SK-N-SH treated with all-trans-retinoic acid at 6 μM for 48 hours (cell line): ENCODE measurements at regions not wholly inside any gene's neighbourhood (a gene's known extent, or its start where the extent isn't known, plus 50 kb on each side); places are given as distances from the start of the nearest gene placed in this dataset.

Experiments used
- ATAC-seq: fragments of 200-7000 bp; cut with Tn5 transposase; 3 replicates; pipeline ENCODE4 v1.9.1; 2020; ENCODE audit warnings: mild to moderate bottlenecking, moderate library complexity
- ARNTL ChIP-seq: fragments of 450-650 bp; formaldehyde crosslinking; IDR thresholded peaks from 2 replicates; pipeline ENCODE4 v1.5.0; 2020; ENCODE audit warnings: low read depth, mild to moderate bottlenecking, moderate library complexity, borderline replicate concordance
- CSDC2 ChIP-seq: fragments of 250-450 bp; sonication (Bioruptor Pico); IDR thresholded peaks from 2 replicates; pipeline ENCODE4 v1.5.0; 2020; ENCODE audit warnings: mild to moderate bottlenecking, moderate library complexity
- GLIS3 ChIP-seq: fragments of 250-450 bp; sonication (Bioruptor Pico); IDR thresholded peaks from 2 replicates; pipeline ENCODE4 v1.5.0; 2020; ENCODE audit warnings: mild to moderate bottlenecking, moderate library complexity
- ISL1 ChIP-seq: fragments of 250-450 bp; sonication (Bioruptor Pico); IDR thresholded peaks from 2 replicates; pipeline ENCODE4 v2.1.2; 2022; ENCODE audit warnings: mild to moderate bottlenecking, moderate library complexity
- OSR1 ChIP-seq: fragments of 250-450 bp; sonication (Bioruptor Pico); IDR thresholded peaks from 2 replicates; pipeline ENCODE4 v1.8.0; 2022; ENCODE audit warnings: moderate library complexity, mild to moderate bottlenecking, inconsistent platforms
- PPARA ChIP-seq: fragments of 250-450 bp; sonication (Bioruptor Pico); IDR thresholded peaks from 2 replicates; pipeline ENCODE4 v1.5.0; 2020; ENCODE audit warnings: mild to moderate bottlenecking, borderline replicate concordance
- RARB ChIP-seq: fragments of 250-450 bp; sonication (Bioruptor Pico); IDR thresholded peaks from 2 replicates; pipeline ENCODE4 v1.8.0; 2021; ENCODE audit warnings: mild to moderate bottlenecking, moderate library complexity
- SNAI2 ChIP-seq: fragments of 250-450 bp; sonication (Bioruptor Pico); IDR thresholded peaks from 2 replicates; pipeline ENCODE4 v1.5.0; 2020; ENCODE audit warnings: mild to moderate bottlenecking, moderate library complexity
- ZFP3 ChIP-seq: fragments of 250-450 bp; sonication (Bioruptor Pico); IDR thresholded peaks from 2 replicates; pipeline ENCODE4 v1.5.0; 2020; ENCODE audit warnings: mild to moderate bottlenecking, moderate library complexity
- ZFP30 ChIP-seq: fragments of 450-650 bp; formaldehyde crosslinking; IDR thresholded peaks from 2 replicates; pipeline ENCODE4 v1.5.0; 2022; ENCODE audit warnings: mild to moderate bottlenecking, moderate library complexity
- ZNF565 ChIP-seq: fragments of 450-650 bp; formaldehyde crosslinking; conservative IDR thresholded peaks from 2 replicates; pipeline ENCODE4 v1.5.0; 2020; ENCODE audit warnings: low read depth, mild to moderate bottlenecking, moderate library complexity
- ZNF70 ChIP-seq: fragments of 450-650 bp; formaldehyde crosslinking; IDR thresholded peaks from 2 replicates; pipeline ENCODE4 v1.5.0; 2020; ENCODE audit warnings: mild to moderate bottlenecking, moderate library complexity
- TF ChIP-seq, protein P1 (sequence below): fragments of 250-450 bp; sonication (Bioruptor Pico); IDR thresholded peaks from 2 replicates; pipeline ENCODE4 v1.5.0; 2020; ENCODE audit warnings: mild to moderate bottlenecking, moderate library complexity
- TF ChIP-seq, protein P2 (sequence below): fragments of 250-450 bp; sonication (Bioruptor Pico); IDR thresholded peaks from 2 replicates; pipeline ENCODE4 v1.5.1; 2021; ENCODE audit warnings: mild to moderate bottlenecking, moderate library complexity
- TF ChIP-seq, protein P3 (sequence below): fragments of 250-450 bp; sonication (Bioruptor Pico); IDR thresholded peaks from 2 replicates; pipeline ENCODE4 v1.8.0; 2021; ENCODE audit warnings: low read depth, mild to moderate bottlenecking, moderate library complexity, borderline replicate concordance
- TF ChIP-seq, protein P4 (sequence below): fragments of 250-450 bp; sonication (Bioruptor Pico); IDR thresholded peaks from 2 replicates; pipeline ENCODE4 v1.5.1; 2020; ENCODE audit warnings: low read depth, mild to moderate bottlenecking, moderate library complexity
- TF ChIP-seq, protein P5 (sequence below): fragments of 250-450 bp; sonication (Bioruptor Pico); IDR thresholded peaks from 2 replicates; pipeline ENCODE4 v1.8.0; 2020; ENCODE audit warnings: mild to moderate bottlenecking, moderate library complexity, borderline replicate concordance

DNA sequence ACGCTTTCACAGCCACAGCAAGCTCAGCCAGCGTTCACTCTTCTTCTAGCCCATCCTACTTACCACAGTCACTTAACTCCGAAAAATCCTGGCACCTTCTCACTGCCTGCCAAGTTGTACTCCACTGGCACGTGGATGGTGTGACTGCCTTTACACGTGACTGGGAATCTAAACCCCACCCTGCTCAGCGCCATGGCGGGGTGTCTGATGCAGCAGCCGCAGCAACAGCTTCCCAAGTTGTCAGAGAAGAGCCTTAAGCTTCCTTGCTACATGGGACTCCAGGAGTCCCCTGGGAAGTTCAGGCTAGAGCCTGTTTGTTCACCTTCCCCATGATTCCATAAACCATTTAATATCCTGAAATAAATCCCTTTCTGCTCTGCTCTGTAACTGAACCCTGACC lies 61.9 kb upstream of the FOXC1 start (continued):
- TF ChIP-seq, protein P1, sequence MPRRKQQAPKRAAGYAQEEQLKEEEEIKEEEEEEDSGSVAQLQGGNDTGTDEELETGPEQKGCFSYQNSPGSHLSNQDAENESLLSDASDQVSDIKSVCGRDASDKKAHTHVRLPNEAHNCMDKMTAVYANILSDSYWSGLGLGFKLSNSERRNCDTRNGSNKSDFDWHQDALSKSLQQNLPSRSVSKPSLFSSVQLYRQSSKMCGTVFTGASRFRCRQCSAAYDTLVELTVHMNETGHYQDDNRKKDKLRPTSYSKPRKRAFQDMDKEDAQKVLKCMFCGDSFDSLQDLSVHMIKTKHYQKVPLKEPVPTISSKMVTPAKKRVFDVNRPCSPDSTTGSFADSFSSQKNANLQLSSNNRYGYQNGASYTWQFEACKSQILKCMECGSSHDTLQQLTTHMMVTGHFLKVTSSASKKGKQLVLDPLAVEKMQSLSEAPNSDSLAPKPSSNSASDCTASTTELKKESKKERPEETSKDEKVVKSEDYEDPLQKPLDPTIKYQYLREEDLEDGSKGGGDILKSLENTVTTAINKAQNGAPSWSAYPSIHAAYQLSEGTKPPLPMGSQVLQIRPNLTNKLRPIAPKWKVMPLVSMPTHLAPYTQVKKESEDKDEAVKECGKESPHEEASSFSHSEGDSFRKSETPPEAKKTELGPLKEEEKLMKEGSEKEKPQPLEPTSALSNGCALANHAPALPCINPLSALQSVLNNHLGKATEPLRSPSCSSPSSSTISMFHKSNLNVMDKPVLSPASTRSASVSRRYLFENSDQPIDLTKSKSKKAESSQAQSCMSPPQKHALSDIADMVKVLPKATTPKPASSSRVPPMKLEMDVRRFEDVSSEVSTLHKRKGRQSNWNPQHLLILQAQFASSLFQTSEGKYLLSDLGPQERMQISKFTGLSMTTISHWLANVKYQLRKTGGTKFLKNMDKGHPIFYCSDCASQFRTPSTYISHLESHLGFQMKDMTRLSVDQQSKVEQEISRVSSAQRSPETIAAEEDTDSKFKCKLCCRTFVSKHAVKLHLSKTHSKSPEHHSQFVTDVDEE (CRISPR knock-in tag): no peak
- TF ChIP-seq OSR1: no peak
- TF ChIP-seq, protein P2, sequence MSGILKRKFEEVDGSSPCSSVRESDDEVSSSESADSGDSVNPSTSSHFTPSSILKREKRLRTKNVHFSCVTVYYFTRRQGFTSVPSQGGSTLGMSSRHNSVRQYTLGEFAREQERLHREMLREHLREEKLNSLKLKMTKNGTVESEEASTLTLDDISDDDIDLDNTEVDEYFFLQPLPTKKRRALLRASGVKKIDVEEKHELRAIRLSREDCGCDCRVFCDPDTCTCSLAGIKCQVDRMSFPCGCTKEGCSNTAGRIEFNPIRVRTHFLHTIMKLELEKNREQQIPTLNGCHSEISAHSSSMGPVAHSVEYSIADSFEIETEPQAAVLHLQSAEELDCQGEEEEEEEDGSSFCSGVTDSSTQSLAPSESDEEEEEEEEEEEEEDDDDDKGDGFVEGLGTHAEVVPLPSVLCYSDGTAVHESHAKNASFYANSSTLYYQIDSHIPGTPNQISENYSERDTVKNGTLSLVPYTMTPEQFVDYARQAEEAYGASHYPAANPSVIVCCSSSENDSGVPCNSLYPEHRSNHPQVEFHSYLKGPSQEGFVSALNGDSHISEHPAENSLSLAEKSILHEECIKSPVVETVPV: no peak
- TF ChIP-seq, all 23 proteins: peak for 0

DNA sequence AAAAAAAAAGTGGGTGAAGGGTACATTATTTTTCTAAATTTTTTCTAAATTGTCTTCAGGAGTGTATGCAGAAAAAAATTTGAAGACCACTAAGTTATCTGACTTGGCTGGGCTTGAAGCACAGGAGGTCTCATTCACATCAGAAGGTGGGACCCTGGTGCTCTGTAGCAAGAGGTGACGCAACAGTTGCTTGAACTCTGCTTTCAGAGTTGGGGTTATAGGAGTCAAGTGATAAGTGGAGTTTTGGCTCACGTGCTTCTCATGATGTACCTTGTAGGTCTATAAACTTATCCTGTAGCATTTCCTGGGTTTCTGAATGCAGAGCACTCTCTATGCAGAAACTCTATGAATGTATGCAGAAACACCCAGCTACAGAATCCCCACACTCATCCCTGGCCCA lies 58.5 kb upstream of the FOXC1 start:
- TF ChIP-seq OSR1 (no peak), ZNF565 (CRISPR knock-in tag) (no peak), PPARA (no peak), ZFP3 (no peak), RARB (no peak), ZNF70 (no peak), GLIS3 (CRISPR knock-in tag) (no peak), ISL1 (CRISPR knock-in tag) (no peak), ARNTL (CRISPR knock-in tag) (no peak), ZFP30 (no peak)
- TF ChIP-seq, protein P3, sequence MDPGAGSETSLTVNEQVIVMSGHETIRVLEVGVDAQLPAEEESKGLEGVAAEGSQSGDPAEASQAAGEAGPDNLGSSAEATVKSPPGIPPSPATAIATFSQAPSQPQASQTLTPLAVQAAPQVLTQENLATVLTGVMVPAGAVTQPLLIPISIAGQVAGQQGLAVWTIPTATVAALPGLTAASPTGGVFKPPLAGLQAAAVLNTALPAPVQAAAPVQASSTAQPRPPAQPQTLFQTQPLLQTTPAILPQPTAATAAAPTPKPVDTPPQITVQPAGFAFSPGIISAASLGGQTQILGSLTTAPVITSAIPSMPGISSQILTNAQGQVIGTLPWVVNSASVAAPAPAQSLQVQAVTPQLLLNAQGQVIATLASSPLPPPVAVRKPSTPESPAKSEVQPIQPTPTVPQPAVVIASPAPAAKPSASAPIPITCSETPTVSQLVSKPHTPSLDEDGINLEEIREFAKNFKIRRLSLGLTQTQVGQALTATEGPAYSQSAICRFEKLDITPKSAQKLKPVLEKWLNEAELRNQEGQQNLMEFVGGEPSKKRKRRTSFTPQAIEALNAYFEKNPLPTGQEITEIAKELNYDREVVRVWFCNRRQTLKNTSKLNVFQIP (CRISPR knock-in tag): no peak
- TF ChIP-seq, protein P4, sequence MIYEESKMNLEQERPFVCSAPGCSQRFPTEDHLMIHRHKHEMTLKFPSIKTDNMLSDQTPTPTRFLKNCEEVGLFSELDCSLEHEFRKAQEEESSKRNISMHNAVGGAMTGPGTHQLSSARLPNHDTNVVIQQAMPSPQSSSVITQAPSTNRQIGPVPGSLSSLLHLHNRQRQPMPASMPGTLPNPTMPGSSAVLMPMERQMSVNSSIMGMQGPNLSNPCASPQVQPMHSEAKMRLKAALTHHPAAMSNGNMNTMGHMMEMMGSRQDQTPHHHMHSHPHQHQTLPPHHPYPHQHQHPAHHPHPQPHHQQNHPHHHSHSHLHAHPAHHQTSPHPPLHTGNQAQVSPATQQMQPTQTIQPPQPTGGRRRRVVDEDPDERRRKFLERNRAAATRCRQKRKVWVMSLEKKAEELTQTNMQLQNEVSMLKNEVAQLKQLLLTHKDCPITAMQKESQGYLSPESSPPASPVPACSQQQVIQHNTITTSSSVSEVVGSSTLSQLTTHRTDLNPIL (CRISPR knock-in tag): no peak
- TF ChIP-seq, protein P5, sequence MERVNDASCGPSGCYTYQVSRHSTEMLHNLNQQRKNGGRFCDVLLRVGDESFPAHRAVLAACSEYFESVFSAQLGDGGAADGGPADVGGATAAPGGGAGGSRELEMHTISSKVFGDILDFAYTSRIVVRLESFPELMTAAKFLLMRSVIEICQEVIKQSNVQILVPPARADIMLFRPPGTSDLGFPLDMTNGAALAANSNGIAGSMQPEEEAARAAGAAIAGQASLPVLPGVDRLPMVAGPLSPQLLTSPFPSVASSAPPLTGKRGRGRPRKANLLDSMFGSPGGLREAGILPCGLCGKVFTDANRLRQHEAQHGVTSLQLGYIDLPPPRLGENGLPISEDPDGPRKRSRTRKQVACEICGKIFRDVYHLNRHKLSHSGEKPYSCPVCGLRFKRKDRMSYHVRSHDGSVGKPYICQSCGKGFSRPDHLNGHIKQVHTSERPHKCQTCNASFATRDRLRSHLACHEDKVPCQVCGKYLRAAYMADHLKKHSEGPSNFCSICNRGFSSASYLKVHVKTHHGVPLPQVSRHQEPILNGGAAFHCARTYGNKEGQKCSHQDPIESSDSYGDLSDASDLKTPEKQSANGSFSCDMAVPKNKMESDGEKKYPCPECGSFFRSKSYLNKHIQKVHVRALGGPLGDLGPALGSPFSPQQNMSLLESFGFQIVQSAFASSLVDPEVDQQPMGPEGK (CRISPR knock-in tag): no peak
- ATAC-seq: no peak

DNA sequence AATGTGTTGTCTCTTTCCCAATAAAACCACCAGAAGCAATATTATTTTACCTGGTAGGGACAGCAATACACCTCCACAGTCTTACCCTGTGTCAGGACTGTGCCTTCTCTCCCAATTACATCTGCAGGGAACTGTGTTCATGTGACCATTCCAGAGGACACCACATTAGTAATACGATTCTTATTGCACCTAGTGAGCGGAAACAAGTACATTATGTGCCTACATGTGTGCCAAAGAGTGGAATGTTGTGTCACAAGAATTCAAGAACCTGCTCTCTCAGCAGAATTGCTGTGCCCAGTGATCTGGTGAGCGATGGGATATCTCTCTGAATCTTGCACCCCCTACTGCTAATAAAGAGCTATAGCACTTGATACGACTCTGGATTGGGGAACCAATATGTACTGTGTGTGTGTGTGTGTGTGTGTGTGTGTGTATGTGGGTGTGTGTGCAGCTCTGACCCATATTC lies 57.4 kb upstream of the FOXC1 start:
- TF ChIP-seq, protein P1 (CRISPR knock-in tag): no peak
- TF ChIP-seq ZFP30: no peak
- TF ChIP-seq, protein P3 (CRISPR knock-in tag): no peak
- no peak for TF ChIP-seq RARB
- no peak for TF ChIP-seq SNAI2
- TF ChIP-seq CSDC2 (CRISPR knock-in tag): no peak
- TF ChIP-seq, all 23 proteins: peak for 0
- ATAC-seq: peak; percentile 52; the same call in 2 of the 3 replicates
